Mesenchymal stem cell (in vitro differentiated cells and primary cell): ENCODE measurements at regions not wholly inside any gene's neighbourhood (a gene's known extent, or its start where the extent isn't known, plus 50 kb on each side); places are given as distances from the start of the nearest gene placed in this dataset.

Experiments
- DNase-seq: peaks from one replicate; pipeline ENCODE4 v3.0.0-alpha.2; 2013
- H2AFZ ChIP-seq: one replicate; pipeline ENCODE4 v1.6.1; 2013; ENCODE audit warnings: low read depth, mild to moderate bottlenecking, control low read depth, inconsistent platforms, low read length, moderate library complexity
- H2AK5ac ChIP-seq: 2 replicates; pipeline ENCODE4 v1.6.1; 2013; ENCODE audit warnings: low read length, moderate library complexity, mild to moderate bottlenecking, inconsistent platforms; ENCODE audit not compliant: severe bottlenecking
- H2BK120ac ChIP-seq: one replicate; pipeline ENCODE4 v1.6.1; 2013; ENCODE audit warnings: low read depth, mild to moderate bottlenecking, inconsistent platforms, low read length, moderate library complexity
- H2BK12ac ChIP-seq, 2 experiments: one replicate each; pipeline ENCODE4 v1.6.1; 2013; ENCODE audit warnings: inconsistent platforms in 2 of 2, low read length in 2 of 2, mild to moderate bottlenecking in 2 of 2, moderate library complexity in 2 of 2, control low read depth in 1 of 2
- H2BK15ac ChIP-seq: one replicate; pipeline ENCODE4 v1.6.1; 2013; ENCODE audit warnings: mild to moderate bottlenecking, low read depth, inconsistent platforms; ENCODE audit not compliant: poor library complexity, severe bottlenecking
- H2BK5ac ChIP-seq: 2 replicates; pipeline ENCODE4 v1.6.1; 2013; ENCODE audit warnings: low read depth, mild to moderate bottlenecking, low read length, control low read depth, inconsistent platforms; ENCODE audit not compliant: poor library complexity, severe bottlenecking
- H3K14ac ChIP-seq, 2 experiments: one replicate each; pipeline ENCODE4 v1.6.1; 2013; ENCODE audit warnings: inconsistent platforms in 2 of 2, low read length in 2 of 2, control low read depth in 1 of 2, mild to moderate bottlenecking in 1 of 2, moderate library complexity in 1 of 2
- H3K18ac ChIP-seq, 2 experiments: one replicate each; pipeline ENCODE4 v1.6.1; 2013; ENCODE audit warnings: inconsistent platforms in 2 of 2, low read length in 2 of 2, control low read depth in 1 of 2, low read depth in 1 of 2, mild to moderate bottlenecking in 1 of 2
- H3K23ac ChIP-seq, 2 experiments: one replicate each; pipeline ENCODE4 v1.6.1; 2013; ENCODE audit warnings: inconsistent platforms in 2 of 2, low read length in 2 of 2, mild to moderate bottlenecking in 2 of 2, moderate library complexity in 2 of 2, control low read depth in 1 of 2
- H3K27ac ChIP-seq: 2 replicates; pipeline ENCODE4 v1.5.1; 2013; ENCODE audit warnings: mild to moderate bottlenecking, moderate library complexity, low read length, control low read depth, inconsistent platforms; ENCODE audit not compliant: poor library complexity, severe bottlenecking
- H3K27me3 ChIP-seq, 2 experiments: 2 replicates each; pipeline versions ENCODE4 v1.6.1 to v1.7.0; 2013; ENCODE audit warnings: low read length in 2 of 2, mild to moderate bottlenecking in 2 of 2, moderate library complexity in 2 of 2, control low read depth in 1 of 2, inconsistent platforms in 1 of 2; ENCODE audit not compliant: control insufficient read depth in 1 of 2, insufficient read depth in 1 of 2
- H3K36me3 ChIP-seq, 2 experiments: 2 replicates each; pipeline versions ENCODE4 v1.6.1 to v1.7.0; 2013; ENCODE audit warnings: low read length in 2 of 2, control low read depth in 1 of 2, inconsistent platforms in 1 of 2, low read depth in 1 of 2, mild to moderate bottlenecking in 1 of 2; ENCODE audit not compliant: insufficient read depth in 2 of 2, control insufficient read depth in 1 of 2
- H3K4ac ChIP-seq, 2 experiments: one replicate each; pipeline ENCODE4 v1.6.1; 2013; ENCODE audit warnings: inconsistent platforms in 2 of 2, low read length in 2 of 2, mild to moderate bottlenecking in 2 of 2, moderate library complexity in 2 of 2, control low read depth in 1 of 2, low read depth in 1 of 2
- H3K4me1 ChIP-seq: 2 replicates; pipeline ENCODE4 v1.6.1; 2013; ENCODE audit warnings: low read depth, low read length, control low read depth; ENCODE audit not compliant: control insufficient read depth, insufficient read depth
- H3K4me2 ChIP-seq: 2 replicates; pipeline ENCODE4 v1.6.1; 2013; ENCODE audit warnings: low read length, mild to moderate bottlenecking, inconsistent platforms; ENCODE audit not compliant: poor library complexity, severe bottlenecking
- H3K4me3 ChIP-seq, 2 experiments: 2 replicates each; pipeline versions ENCODE4 v1.5.1 to v1.7.0; 2013; ENCODE audit warnings: low read length in 2 of 2, mild to moderate bottlenecking in 2 of 2, control low read depth in 1 of 2, low read depth in 1 of 2; ENCODE audit not compliant: insufficient read depth in 1 of 2
- H3K79me1 ChIP-seq: replicated peaks from 2 replicates; pipeline ENCODE4 v1.6.1; 2013; ENCODE audit warnings: mild to moderate bottlenecking, control low read depth, low read length, inconsistent platforms; ENCODE audit not compliant: poor library complexity, severe bottlenecking
- H3K9ac ChIP-seq: 2 replicates; pipeline ENCODE4 v1.7.0; 2013; ENCODE audit warnings: mild to moderate bottlenecking, low read length, moderate library complexity
- H3K9me3 ChIP-seq: 2 replicates; pipeline ENCODE4 v1.7.0; 2013; ENCODE audit warnings: mild to moderate bottlenecking, low read length; ENCODE audit not compliant: control insufficient read depth
- H4K8ac ChIP-seq: one replicate; pipeline ENCODE4 v1.6.1; 2013; ENCODE audit warnings: inconsistent platforms, mild to moderate bottlenecking, low read length, moderate library complexity
- H4K91ac ChIP-seq: one replicate; pipeline ENCODE4 v1.6.1; 2013; ENCODE audit warnings: mild to moderate bottlenecking, low read length, inconsistent platforms
- WGBS: methylation state at CpG from one replicate; pipeline ENCODE4 v1.1.7; 2013; ENCODE audit warnings: mixed read lengths; 5-methylcytosine and 5-hydroxymethylcytosine counted together

- H2BK5ac ChIP-seq = no peak overlapping the region
- H3K23ac ChIP-seq = no peak overlapping the region
- no peak overlapping the region for H2BK12ac ChIP-seq
- H3K27me3 ChIP-seq = no peaks in the 10 kb centered on the region
- no peak overlapping the region for H4K8ac ChIP-seq
- no peak overlapping the region for H3K18ac ChIP-seq
- 61% methylated on average over 5 of the region's 5 CpGs for WGBS
- DNase-seq = no peak
- no peak overlapping the region for H3K27ac ChIP-seq
- H3K4me1 ChIP-seq = no peaks in the 10 kb centered on the region
- no peak overlapping the region for H2BK15ac ChIP-seq
- no peak overlapping the region for H3K4me2 ChIP-seq
- H2AK5ac ChIP-seq = no peak overlapping the region
- H3K14ac ChIP-seq = no peak overlapping the region
- H3K9ac ChIP-seq = no peak overlapping the region
- no peak overlapping the region for H3K4ac ChIP-seq
- H3K79me1 ChIP-seq = no peaks in the 10 kb centered on the region
- H3K9me3 ChIP-seq = peaks cover 3% of the 10 kb centered on the region
- H4K91ac ChIP-seq = no peak overlapping the region
- no peak overlapping the region for H3K4me3 ChIP-seq
- no peaks in the 10 kb centered on the region for H3K36me3 ChIP-seq
- no peak overlapping the region for H2BK120ac ChIP-seq
- no peak overlapping the region for H2AFZ ChIP-seq
These were observed 616.5 kb downstream of the BRD1 start for GRCh38 chr22:49211176-49211575.

GRCh38 chr22:49210606-49211005 lies 617.1 kb downstream of the BRD1 start:
- Histone ChIP-seq H3K4me3 (no peak overlapping the region), H3K27ac (no peak overlapping the region), H3K23ac (no peak overlapping the region), H3K4me1 (no peaks in the 10 kb centered on the region), H2BK12ac (no peak overlapping the region), H2AFZ (no peak overlapping the region), H2BK5ac (no peak overlapping the region), H3K27me3 (no peaks in the 10 kb centered on the region), H4K8ac (no peak overlapping the region), H3K79me1 (no peaks in the 10 kb centered on the region), H3K9ac (no peak overlapping the region), H3K4ac (no peak overlapping the region), H3K14ac (no peak overlapping the region), H3K18ac (no peak overlapping the region), H3K4me2 (no peak overlapping the region), H2AK5ac (no peak overlapping the region), H3K36me3 (no peaks in the 10 kb centered on the region), H2BK15ac (no peak overlapping the region), H2BK120ac (no peak overlapping the region), H3K9me3 (no peaks in the 10 kb centered on the region), H4K91ac (no peak overlapping the region)
- DNase-seq = no peak
- WGBS = 81% methylated on average over 6 of the region's 6 CpGs

- Histone ChIP-seq H3K9ac (no peak overlapping the region), H4K91ac (no peak overlapping the region), H2BK15ac (no peak overlapping the region), H4K8ac (no peak overlapping the region), H2BK5ac (no peak overlapping the region), H3K9me3 (no peaks in the 10 kb centered on the region), H3K18ac (no peak overlapping the region), H3K36me3 (no peaks in the 10 kb centered on the region), H3K4me2 (no peak overlapping the region), H3K27ac (no peak overlapping the region), H3K4ac (no peak overlapping the region), H3K27me3 (no peaks in the 10 kb centered on the region), H2BK12ac (no peak overlapping the region), H3K23ac (no peak overlapping the region), H2AK5ac (no peak overlapping the region), H3K14ac (no peak overlapping the region), H2AFZ (no peak overlapping the region), H3K4me1 (no peaks in the 10 kb centered on the region), H3K79me1 (no peaks in the 10 kb centered on the region), H3K4me3 (no peak overlapping the region), H2BK120ac (no peak overlapping the region)
- no peak for DNase-seq
- 79% methylated on average over 12 of the region's 15 CpGs for WGBS
These were observed 618.0 kb downstream of the BRD1 start for GRCh38 chr22:49209452-49210195.

GRCh38 chr22:49208768-49209252 lies 618.9 kb downstream of the BRD1 start:
- Histone ChIP-seq H3K18ac (no peak overlapping the region), H4K8ac (no peak overlapping the region), H3K4me1 (no peaks in the 10 kb centered on the region), H3K4me3 (no peak overlapping the region), H3K14ac (no peak overlapping the region), H2BK15ac (no peak overlapping the region), H2AK5ac (no peak overlapping the region), H3K9ac (no peak overlapping the region), H3K4ac (no peak overlapping the region), H3K27ac (no peak overlapping the region), H2BK120ac (no peak overlapping the region), H3K79me1 (no peaks in the 10 kb centered on the region), H3K27me3 (no peaks in the 10 kb centered on the region), H2BK12ac (no peak overlapping the region), H2BK5ac (no peak overlapping the region), H3K4me2 (no peak overlapping the region), H2AFZ (no peak overlapping the region), H3K36me3 (no peaks in the 10 kb centered on the region), H3K9me3 (no peaks in the 10 kb centered on the region), H3K23ac (no peak overlapping the region), H4K91ac (no peak overlapping the region)
- WGBS = 49% methylated on average over 15 of the region's 15 CpGs
- DNase-seq = no peak
